ENCODE measurements at regions not wholly inside any gene's neighbourhood (a gene's known extent, or its start where the extent isn't known, plus 50 kb on each side); places are given as distances from the start of the nearest gene placed in this dataset.

GRCh38 chr2:157995117-157995516 lies 106.6 kb upstream of the UPP2 start:
- Mint-ChIP-seq H3K27ac (no peak overlapping the region), H3K9me3 (no peaks in the 10 kb centered on the region), H3K27me3 (ENCODE audit: low read depth) (no peaks in the 10 kb centered on the region; the same call in 1 of the 2 replicates), H3K4me1 (peaks cover 2 to 4% of the 10 kb centered on the region in 2 experiments; a peak in 3 of 4 replicates), H3K4me3 (no peak overlapping the region), H3K36me3 (ENCODE audit: insufficient read depth in 1 of 3, low read depth in 3 of 3) (no peaks in the 10 kb centered on the region)
- Histone ChIP-seq H3K18ac (ENCODE audit: insufficient read length, low read depth, low read length) (no peak overlapping the region), H4K8ac (replicated peaks; ENCODE audit: insufficient read length, low read depth, low read length) (no peak overlapping the region), H2BK20ac (ENCODE audit: low read depth, low read length, poor library complexity, severe bottlenecking) (no peak overlapping the region), H3K4me2 (ENCODE audit: insufficient read depth, insufficient read length, low read length) (no peak overlapping the region), H3K27ac (ENCODE audit: insufficient read length, low read depth, low read length) (no peak overlapping the region), H4K5ac (ENCODE audit: insufficient read length, low read depth, low read length) (no peak overlapping the region), H3K4me1 (ENCODE audit: insufficient read depth, low read length) (no peaks in the 10 kb centered on the region), H3K4ac (ENCODE audit: low read depth, low read length) (no peak overlapping the region), H3K27me3 (ENCODE audit: insufficient read depth, low read length) (no peaks in the 10 kb centered on the region), H3K56ac (ENCODE audit: insufficient read length, low read depth, low read length) (no peak overlapping the region), H2BK12ac (ENCODE audit: insufficient read length, low read depth, low read length) (no peak overlapping the region), H3K79me1 (ENCODE audit: insufficient read depth, low read depth, low read length, poor library complexity, severe bottlenecking) (no peaks in the 10 kb centered on the region), H3K14ac (ENCODE audit: insufficient read depth, low read length) (no peak overlapping the region), H3T11ph (ENCODE audit: low read length) (no peak overlapping the region), H4K91ac (ENCODE audit: insufficient read length, low read depth, low read length) (no peak overlapping the region), H3K23ac (ENCODE audit: insufficient read length, low read depth, low read length) (no peak overlapping the region), H3K79me2 (ENCODE audit: insufficient read depth, low read length) (no peaks in the 10 kb centered on the region), H2BK15ac (ENCODE audit: low read depth, low read length) (no peak overlapping the region), H4K20me1 (ENCODE audit: control insufficient read depth, insufficient read depth, insufficient read length) (no peaks in the 10 kb centered on the region), H3K23me2 (ENCODE audit: insufficient read length, low read depth, low read length, poor library complexity, severe bottlenecking) (no peaks in the 10 kb centered on the region), H3K9ac (ENCODE audit: extremely low read depth, insufficient read length, low read length) (no peak overlapping the region), H2AFZ (ENCODE audit: low read length) (no peak overlapping the region), H2BK5ac (ENCODE audit: insufficient read length, low read length) (no peak overlapping the region), H3K9me3 (ENCODE audit: control insufficient read depth, low read depth, low read length) (no peaks in the 10 kb centered on the region), H2BK120ac (ENCODE audit: low read depth, low read length, poor library complexity, severe bottlenecking) (no peak overlapping the region), H2AK5ac (ENCODE audit: insufficient read length, low read length) (no peak overlapping the region)
- TF ChIP-seq CTCF (conservative IDR thresholded peaks at IDR 0.05), result no peak
- no CpG with 5 or more reads among the region's 1 CpG for WGBS (ENCODE audit: extremely low coverage, insufficient read length, low lambda C conversion rate)
- DNase-seq, result no peak

All from H9 (cell line).